ENCODE measurements at regions not wholly inside any gene's neighbourhood (a gene's known extent, or its start where the extent isn't known, plus 50 kb on each side); places are given as distances from the start of the nearest gene placed in this dataset.

- H3K4me1 ChIP-seq (ENCODE audit: insufficient read depth, low read length, poor library complexity, severe bottlenecking): no peaks in the 10 kb centered on the region
- no peak overlapping the region for H3K4me3 ChIP-seq (ENCODE audit: low read depth, low read length, poor library complexity, severe bottlenecking)
- no peaks in the 10 kb centered on the region for H3K9me3 ChIP-seq (ENCODE audit: low read depth, low read length, poor library complexity, severe bottlenecking)
- no peak for DNase-seq (ENCODE audit: low spot score)
- no peaks in the 10 kb centered on the region for H3K36me3 ChIP-seq (ENCODE audit: insufficient read depth, low read length, poor library complexity, severe bottlenecking)
- CTCF ChIA-PET: no interaction called here
- no peak overlapping the region for H3K27ac ChIP-seq (ENCODE audit: low read depth, low read length, poor library complexity, severe bottlenecking)
- no TSS peak for BruUV-seq (replicated peaks)
- POLR2A ChIA-PET (ENCODE audit: low non-redundant PET): no interaction called here
- H3K27me3 ChIP-seq (replicated peaks; ENCODE audit: insufficient read depth, low read depth, low read length, poor library complexity): peaks cover 2% of the 10 kb centered on the region
- intact Hi-C loops (cut with micrococcal nuclease; ENCODE audit: unreplicated experiment): no loop called here
- no peak for TF ChIP-seq CTCF (conservative IDR thresholded peaks at IDR 0.05; ENCODE audit: low read depth, low read length)
- no peak for TF ChIP-seq EZH2 (IDR thresholded peaks at IDR 0.05; ENCODE audit: borderline replicate concordance, low read depth, low read length, poor library complexity, severe bottlenecking)
These were observed 228.1 kb downstream of the ACTR3B start for GRCh38 chr7:152987656-152988055.

GRCh38 chr7:152989889-152990380 lies 230.4 kb downstream of the ACTR3B start:
- CTCF ChIA-PET: no interaction called here
- BruUV-seq (replicated peaks): no TSS peak
- peaks cover 2% of the 10 kb centered on the region for H3K27me3 ChIP-seq (replicated peaks; ENCODE audit: insufficient read depth, low read depth, low read length, poor library complexity)
- POLR2A ChIA-PET (ENCODE audit: low non-redundant PET): no interaction called here
- no peaks in the 10 kb centered on the region for H3K9me3 ChIP-seq (ENCODE audit: low read depth, low read length, poor library complexity, severe bottlenecking)
- no peaks in the 10 kb centered on the region for H3K4me1 ChIP-seq (ENCODE audit: insufficient read depth, low read length, poor library complexity, severe bottlenecking)
- intact Hi-C loops (cut with micrococcal nuclease; ENCODE audit: unreplicated experiment): no loop called here
- H3K4me3 ChIP-seq (ENCODE audit: low read depth, low read length, poor library complexity, severe bottlenecking): no peak overlapping the region
- H3K27ac ChIP-seq (ENCODE audit: low read depth, low read length, poor library complexity, severe bottlenecking): no peak overlapping the region
- H3K36me3 ChIP-seq (ENCODE audit: insufficient read depth, low read length, poor library complexity, severe bottlenecking): no peaks in the 10 kb centered on the region
- DNase-seq (ENCODE audit: low spot score): peak; percentile 5
- no peak for TF ChIP-seq EZH2 (IDR thresholded peaks at IDR 0.05; ENCODE audit: borderline replicate concordance, low read depth, low read length, poor library complexity, severe bottlenecking)
- no peak for TF ChIP-seq CTCF (conservative IDR thresholded peaks at IDR 0.05; ENCODE audit: low read depth, low read length)

- no TSS peak for BruUV-seq (replicated peaks)
- no peak for DNase-seq (ENCODE audit: low spot score)
- H3K9me3 ChIP-seq (ENCODE audit: low read depth, low read length, poor library complexity, severe bottlenecking): no peaks in the 10 kb centered on the region
- no peaks in the 10 kb centered on the region for H3K4me1 ChIP-seq (ENCODE audit: insufficient read depth, low read length, poor library complexity, severe bottlenecking)
- H3K27me3 ChIP-seq (replicated peaks; ENCODE audit: insufficient read depth, low read depth, low read length, poor library complexity): peaks cover 15% of the 10 kb centered on the region
- H3K27ac ChIP-seq (ENCODE audit: low read depth, low read length, poor library complexity, severe bottlenecking): no peak overlapping the region
- no peaks in the 10 kb centered on the region for H3K36me3 ChIP-seq (ENCODE audit: insufficient read depth, low read length, poor library complexity, severe bottlenecking)
- ChIA-PET CTCF (no interaction called here), POLR2A (ENCODE audit: low non-redundant PET) (no interaction called here)
- no peak for TF ChIP-seq EZH2 (IDR thresholded peaks at IDR 0.05; ENCODE audit: borderline replicate concordance, low read depth, low read length, poor library complexity, severe bottlenecking)
- TF ChIP-seq CTCF (conservative IDR thresholded peaks at IDR 0.05; ENCODE audit: low read depth, low read length): no peak
- H3K4me3 ChIP-seq (ENCODE audit: low read depth, low read length, poor library complexity, severe bottlenecking): no peak overlapping the region
- intact Hi-C loops (cut with micrococcal nuclease; ENCODE audit: unreplicated experiment): no loop called here
These were observed 238.9 kb downstream of the ACTR3B start for GRCh38 chr7:152998420-152998819.

All from A673 (cell line).